ENCODE measurements at regions not wholly inside any gene's neighbourhood (a gene's known extent, or its start where the extent isn't known, plus 50 kb on each side); places are given as distances from the start of the nearest gene placed in this dataset.

DNA sequence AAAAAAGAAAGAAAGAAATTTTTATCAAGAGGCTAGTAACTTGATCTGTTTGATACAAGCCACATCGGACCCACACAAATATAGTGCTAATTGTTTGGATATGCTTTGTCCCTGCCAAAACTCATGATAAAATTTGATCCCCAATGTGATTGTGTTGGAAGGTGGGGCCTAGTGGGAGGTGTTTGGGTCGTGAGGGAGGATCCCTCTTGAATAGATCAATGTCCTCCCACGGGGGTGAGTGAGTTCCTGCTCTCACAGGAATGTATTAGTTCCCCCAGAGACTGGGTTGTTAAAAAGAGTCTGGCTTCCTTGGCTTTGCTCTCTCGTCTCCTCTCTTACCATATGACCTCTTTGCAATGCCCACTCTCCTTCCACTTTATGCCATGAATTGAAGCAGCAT is 80.6 kb upstream of the CPLX2 start:
- TF ChIP-seq JUN (IDR thresholded peaks at IDR 0.05; ENCODE audit: low read depth, low read length) = no peak
- no peak for TF ChIP-seq SP4 (IDR thresholded peaks at IDR 0.05; ENCODE audit: low read length)
- no peak for TF ChIP-seq SAP30 (IDR thresholded peaks at IDR 0.05; ENCODE audit: insufficient read depth, insufficient replicate concordance, low read length)
- TF ChIP-seq POLR2AphosphoS5 (IDR thresholded peaks at IDR 0.05; ENCODE audit: low read depth, low read length) = no peak
- TF ChIP-seq CREB1 (IDR thresholded peaks at IDR 0.05) = no peak
- no peak for TF ChIP-seq CBX8 (IDR thresholded peaks at IDR 0.05; ENCODE audit: borderline replicate concordance, low read depth, low read length)
- TF ChIP-seq BACH1 (IDR thresholded peaks at IDR 0.05; ENCODE audit: low read length) = no peak
- TF ChIP-seq, protein P1, sequence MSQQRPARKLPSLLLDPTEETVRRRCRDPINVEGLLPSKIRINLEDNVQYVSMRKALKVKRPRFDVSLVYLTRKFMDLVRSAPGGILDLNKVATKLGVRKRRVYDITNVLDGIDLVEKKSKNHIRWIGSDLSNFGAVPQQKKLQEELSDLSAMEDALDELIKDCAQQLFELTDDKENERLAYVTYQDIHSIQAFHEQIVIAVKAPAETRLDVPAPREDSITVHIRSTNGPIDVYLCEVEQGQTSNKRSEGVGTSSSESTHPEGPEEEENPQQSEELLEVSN (IDR thresholded peaks at IDR 0.05) = no peak

More for the DNA sequence above, 80.6 kb upstream of the CPLX2 start:
- H2BK120ac ChIP-seq (replicated peaks; ENCODE audit: low read depth, low read length) = no peak overlapping the region
- H3K9ac ChIP-seq (replicated peaks in 1 of 4; ENCODE audit: extremely low read depth in 1 of 4, low read depth in 3 of 4, low read length in 3 of 4) = no peak overlapping the region
- H2BK5ac ChIP-seq (ENCODE audit: low read depth, low read length) = no peak overlapping the region
- ChIA-PET CTCF (ENCODE audit: partially characterized antibody) (interaction anchor here (0.6 to 1.7 kb wide), 2 partner anchors 41 to 145 kb away, joined by 4 read pairs; no protein-coding TSS in a partner anchor), POLR2A (ENCODE audit: partially characterized antibody) (no interaction called here)
- H4K91ac ChIP-seq (replicated peaks; ENCODE audit: insufficient read length, low read length) = no peak overlapping the region
- no peaks in the 10 kb centered on the region for H3K79me1 ChIP-seq (ENCODE audit: low read depth, low read length)
- H3K4ac ChIP-seq (replicated peaks; ENCODE audit: insufficient read length, low read depth, low read length) = no peak overlapping the region
- no peak for DNase-seq (ENCODE audit: low read depth in 1 of 2, low spot score in 2 of 2)
- H3K4me2 ChIP-seq (ENCODE audit: insufficient read depth in 1 of 2, low read depth in 2 of 2, low read length in 2 of 2) = no peak overlapping the region
- H3K79me2 ChIP-seq (ENCODE audit: control insufficient read depth in 1 of 2, insufficient read depth in 2 of 2, low read length in 2 of 2) = no peaks in the 10 kb centered on the region
- H3K36me3 ChIP-seq (ENCODE audit: control insufficient read depth in 2 of 4, insufficient read depth in 4 of 4, low read length in 3 of 4) = no peaks in the 10 kb centered on the region
- H3K23ac ChIP-seq (ENCODE audit: insufficient read length) = no peak overlapping the region
- no peaks in the 10 kb centered on the region; the same call in 1 of the 2 replicates for H3K23me2 ChIP-seq (ENCODE audit: low read depth, low read length)
- no peak overlapping the region for H2BK12ac ChIP-seq (ENCODE audit: low read depth, low read length)
- no peak overlapping the region for H4K8ac ChIP-seq (ENCODE audit: extremely low read depth, insufficient read depth, low read length)
- H4K5ac ChIP-seq (ENCODE audit: insufficient read length, low read depth, low read length) = no peak overlapping the region
- H2BK15ac ChIP-seq (ENCODE audit: low read length) = no peak overlapping the region
- H3K27me3 ChIP-seq (replicated peaks in 1 of 4; ENCODE audit: control insufficient read depth in 3 of 4, extremely low read depth in 1 of 4, insufficient read depth in 3 of 4, low read length in 3 of 4) = peaks cover under 1 to 6% (median 3%) of the 10 kb centered on the region in 4 experiments; a peak in 6 of 7 replicates
- H3K14ac ChIP-seq (ENCODE audit: insufficient read length) = no peak overlapping the region
- H2AK5ac ChIP-seq (ENCODE audit: low read depth, low read length) = no peak overlapping the region
- H3K18ac ChIP-seq (ENCODE audit: extremely low read depth, low read length) = no peak overlapping the region
- no peak overlapping the region for H2AFZ ChIP-seq (ENCODE audit: low read length)
- H2BK20ac ChIP-seq (ENCODE audit: low read length) = no peak overlapping the region
- H3K27ac ChIP-seq (ENCODE audit: low read depth, low read length) = no peak overlapping the region
- no peaks in the 10 kb centered on the region for H3K4me1 ChIP-seq (replicated peaks in 1 of 4; ENCODE audit: control insufficient read depth in 3 of 4, insufficient read depth in 4 of 4, low read length in 3 of 4)
- 73% methylated on average over 4 of the region's 4 CpGs; no CpG with 5 or more reads in 1 of the 2 experiments for WGBS, 2 experiments (ENCODE audit: extremely low coverage in 1 of 2, insufficient coverage in 1 of 2, insufficient read length in 1 of 2, insufficient replicate concordance in 2 of 2, low coverage in 1 of 2, low lambda C conversion rate in 2 of 2, missing lambda C conversion rate in 1 of 2)
- H3K56ac ChIP-seq (replicated peaks; ENCODE audit: insufficient read length, low read depth, low read length) = no peak overlapping the region
- peaks cover 0 to under 1% of the 10 kb centered on the region in 2 experiments for H4K20me1 ChIP-seq (replicated peaks in 1 of 2; ENCODE audit: control insufficient read depth in 1 of 2, insufficient read depth in 2 of 2, low read length in 2 of 2)
- H3K9me3 ChIP-seq (ENCODE audit: insufficient read depth in 2 of 2, low read depth in 1 of 2, low read length in 1 of 2) = no peaks in the 10 kb centered on the region
- no peak for FAIRE-seq
- H3K4me3 ChIP-seq (ENCODE audit: extremely low read depth in 1 of 4, insufficient read depth in 2 of 4, low read depth in 3 of 4, low read length in 4 of 4) = no peak overlapping the region
